Inflammatory macrophage treated with lipopolysaccharide for 1 hour (primary cell): ENCODE measurements at regions not wholly inside any gene's neighbourhood (a gene's known extent, or its start where the extent isn't known, plus 50 kb on each side); places are given as distances from the start of the nearest gene placed in this dataset.
A peak's percentile ranks its signal among the peaks of the same experiment; 100 is the strongest.
"Not testable (repeated sequence)": the region's sequence is repeated elsewhere in the genome, so short reads cannot be mapped to it uniquely, and the experiment has no call there.

Experiments used
- DNase-seq, 2 donors: peaks; one replicate each; pipeline ENCODE4 v3.0.0-alpha.2; 2020 to 2022

GRCh38 chr10:84706875-84707274 is 378.5 kb downstream of the CCSER2 start:
- no peak for DNase-seq

GRCh38 chr10:84715911-84716310 is 387.5 kb downstream of the CCSER2 start:
- peak in 1 of 2 donors; percentile 7 for DNase-seq

- DNase-seq: no peak
Measured at GRCh38 chr10:84718877-84719616, 390.7 kb downstream of the CCSER2 start.

GRCh38 chr10:84719687-84720086 is 391.3 kb downstream of the CCSER2 start:
- no peak for DNase-seq

- no peak for DNase-seq
Measured at GRCh38 chr10:84727398-84727797, 399.0 kb downstream of the CCSER2 start.

- not testable (repeated sequence) for DNase-seq
Measured at GRCh38 chr10:84739126-84739525, 410.7 kb downstream of the CCSER2 start.

GRCh38 chr10:84739641-84740040 is 411.3 kb downstream of the CCSER2 start:
- DNase-seq: no peak

- DNase-seq: no peak
Measured at GRCh38 chr10:84743483-84743882, 415.1 kb downstream of the CCSER2 start.

GRCh38 chr10:84755311-84755710 is 426.9 kb downstream of the CCSER2 start:
- no peak for DNase-seq

GRCh38 chr10:84756653-84757052 is 428.3 kb downstream of the CCSER2 start:
- DNase-seq: not testable (repeated sequence)

GRCh38 chr10:84761994-84762614 is 433.7 kb downstream of the CCSER2 start:
- DNase-seq: not testable (repeated sequence)

- no peak for DNase-seq
Measured at GRCh38 chr10:84762754-84763394, 434.5 kb downstream of the CCSER2 start.

- no peak for DNase-seq
Measured at GRCh38 chr10:84763965-84764364, 435.6 kb downstream of the CCSER2 start.

- no peak for DNase-seq
Measured at GRCh38 chr10:84765086-84765485, 436.7 kb downstream of the CCSER2 start.

- no peak for DNase-seq
Measured at GRCh38 chr10:84765656-84766055, 437.3 kb downstream of the CCSER2 start.

GRCh38 chr10:84766923-84767322 is 438.5 kb downstream of the CCSER2 start:
- DNase-seq: no peak

GRCh38 chr10:84768132-84768531 is 439.7 kb downstream of the CCSER2 start:
- DNase-seq: no peak

GRCh38 chr10:84770824-84771223 is 442.4 kb downstream of the CCSER2 start:
- no peak for DNase-seq

- DNase-seq: no peak
Measured at GRCh38 chr10:84783386-84783785, 455.0 kb downstream of the CCSER2 start.

- DNase-seq: no peak
Measured at GRCh38 chr10:84783909-84784308, 455.5 kb downstream of the CCSER2 start.

- no peak for DNase-seq
Measured at GRCh38 chr10:84784749-84785148, 456.4 kb downstream of the CCSER2 start.

GRCh38 chr10:84789026-84789425 is 460.6 kb downstream of the CCSER2 start:
- no peak for DNase-seq

- no peak for DNase-seq
Measured at GRCh38 chr10:84798312-84798711, 469.9 kb downstream of the CCSER2 start.

GRCh38 chr10:84801156-84801555 is 472.8 kb downstream of the CCSER2 start:
- no peak for DNase-seq
